ENCODE measurements at regions not wholly inside any gene's neighbourhood (a gene's known extent, or its start where the extent isn't known, plus 50 kb on each side); places are given as distances from the start of the nearest gene placed in this dataset.

GRCh38 chr4:144547678-144548298 is 98.2 kb upstream of the HHIP start:
- TF ChIP-seq POLR2A (IDR thresholded peaks at IDR 0.05; ENCODE audit: low read depth, low read length) (no peak), POLR2AphosphoS5 (IDR thresholded peaks at IDR 0.05; ENCODE audit: insufficient read depth, low read depth, low read length) (no peak), FOS (IDR thresholded peaks at IDR 0.05; ENCODE audit: borderline replicate concordance, insufficient read depth, low read length) (no peak), EZH2 (IDR thresholded peaks at IDR 0.05; ENCODE audit: borderline replicate concordance, low read depth, low read length, severe bottlenecking) (no peak), JUN (IDR thresholded peaks at IDR 0.05; ENCODE audit: borderline replicate concordance, insufficient read depth, insufficient read length, low read depth) (no peak), MYC (IDR thresholded peaks at IDR 0.05; ENCODE audit: low read depth, low read length) (no peak)
- TF ChIP-seq, protein P1, sequence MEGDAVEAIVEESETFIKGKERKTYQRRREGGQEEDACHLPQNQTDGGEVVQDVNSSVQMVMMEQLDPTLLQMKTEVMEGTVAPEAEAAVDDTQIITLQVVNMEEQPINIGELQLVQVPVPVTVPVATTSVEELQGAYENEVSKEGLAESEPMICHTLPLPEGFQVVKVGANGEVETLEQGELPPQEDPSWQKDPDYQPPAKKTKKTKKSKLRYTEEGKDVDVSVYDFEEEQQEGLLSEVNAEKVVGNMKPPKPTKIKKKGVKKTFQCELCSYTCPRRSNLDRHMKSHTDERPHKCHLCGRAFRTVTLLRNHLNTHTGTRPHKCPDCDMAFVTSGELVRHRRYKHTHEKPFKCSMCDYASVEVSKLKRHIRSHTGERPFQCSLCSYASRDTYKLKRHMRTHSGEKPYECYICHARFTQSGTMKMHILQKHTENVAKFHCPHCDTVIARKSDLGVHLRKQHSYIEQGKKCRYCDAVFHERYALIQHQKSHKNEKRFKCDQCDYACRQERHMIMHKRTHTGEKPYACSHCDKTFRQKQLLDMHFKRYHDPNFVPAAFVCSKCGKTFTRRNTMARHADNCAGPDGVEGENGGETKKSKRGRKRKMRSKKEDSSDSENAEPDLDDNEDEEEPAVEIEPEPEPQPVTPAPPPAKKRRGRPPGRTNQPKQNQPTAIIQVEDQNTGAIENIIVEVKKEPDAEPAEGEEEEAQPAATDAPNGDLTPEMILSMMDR (IDR thresholded peaks at IDR 0.05; ENCODE audit: extremely low read depth in 1 of 2, insufficient read depth in 1 of 2, low read depth in 1 of 2, low read length in 2 of 2): no peak
- TF ChIP-seq, protein P2, sequence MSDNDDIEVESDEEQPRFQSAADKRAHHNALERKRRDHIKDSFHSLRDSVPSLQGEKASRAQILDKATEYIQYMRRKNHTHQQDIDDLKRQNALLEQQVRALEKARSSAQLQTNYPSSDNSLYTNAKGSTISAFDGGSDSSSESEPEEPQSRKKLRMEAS (IDR thresholded peaks at IDR 0.05; ENCODE audit: insufficient read depth, insufficient read length): no peak

Measured in endothelial cell of umbilical vein (primary cell).